Peyer's patch (tissue), 4 donors: ENCODE measurements at regions not wholly inside any gene's neighbourhood (a gene's known extent, or its start where the extent isn't known, plus 50 kb on each side); places are given as distances from the start of the nearest gene placed in this dataset.

Source experiments
- CTCF ChIP-seq, 6 experiments: fragments of 450-650 bp in 4 of 6; fragments of 200-600 bp in 2 of 6; sonication (generic) in 1 of 6; IDR thresholded peaks; one replicate each; pipeline ENCODE4 v1.5.1; 2017 to 2019; ENCODE audit warnings: antibody characterized with exemption in 6 of 6, mild to moderate bottlenecking in 3 of 6, moderate library complexity in 1 of 6
- POLR2A ChIP-seq, 2 donors: fragments of 450-650 bp; IDR thresholded peaks; one replicate each; pipeline ENCODE4 v1.5.1; 2017; ENCODE audit warnings: antibody characterized with exemption in 2 of 2, mild to moderate bottlenecking in 2 of 2, moderate library complexity in 2 of 2

DNA sequence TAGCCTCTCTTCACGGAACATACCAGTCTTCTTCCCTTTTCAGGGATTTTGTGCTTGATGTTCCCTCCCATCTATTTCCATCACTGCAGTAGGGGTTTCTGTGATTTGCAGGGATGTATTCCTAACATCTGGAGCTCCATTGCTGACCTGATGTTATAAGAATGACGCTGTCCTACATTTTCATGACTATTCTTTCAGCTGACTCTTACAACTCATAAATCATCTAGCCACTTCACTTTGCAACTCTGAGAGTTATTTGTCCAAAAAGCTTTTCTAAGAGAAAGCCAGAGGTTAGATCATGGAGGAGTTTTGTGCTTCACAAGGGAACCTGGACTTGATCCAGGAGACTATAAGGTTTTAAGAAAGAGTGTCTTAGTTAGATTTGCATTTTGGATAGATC is 116.6 kb upstream of the FAR2 start:
- no peak for TF ChIP-seq CTCF (IDR thresholded peaks at IDR 0.05)
- no peak for TF ChIP-seq POLR2A (IDR thresholded peaks at IDR 0.05)
